ENCODE measurements at regions not wholly inside any gene's neighbourhood (a gene's known extent, or its start where the extent isn't known, plus 50 kb on each side); places are given as distances from the start of the nearest gene placed in this dataset.

GRCh38 chr10:11396311-11396955 lies 215.0 kb downstream of the USP6NL start:
- no peak for DNase-seq (ENCODE audit: low spot score)
- no peaks in the 10 kb centered on the region for H3K79me2 ChIP-seq
- H4K20me1 ChIP-seq (ENCODE audit: insufficient read depth, poor library complexity, severe bottlenecking): no peaks in the 10 kb centered on the region
- no peaks in the 10 kb centered on the region for H3K9me3 ChIP-seq (ENCODE audit: low read depth)
- TF ChIP-seq CTCF (IDR thresholded peaks at IDR 0.05; ENCODE audit: poor library complexity): no peak
- TF ChIP-seq EZH2phosphoT487 (IDR thresholded peaks at IDR 0.05; ENCODE audit: low read depth, severe bottlenecking, unreplicated experiment): no peak
- no peak for TF ChIP-seq EZH2 (IDR thresholded peaks at IDR 0.05; ENCODE audit: borderline replicate concordance)
- 91% methylated on average over 17 of the region's 17 CpGs for WGBS (ENCODE audit: low lambda C conversion rate, missing lambda C conversion rate)
- H3K27ac ChIP-seq: no peak overlapping the region
- no peaks in the 10 kb centered on the region for H3K4me1 ChIP-seq (ENCODE audit: insufficient read depth)
- H3K36me3 ChIP-seq (replicated peaks; ENCODE audit: insufficient read depth, low read depth): no peaks in the 10 kb centered on the region
- no peak overlapping the region for H3K4me3 ChIP-seq
- no peaks in the 10 kb centered on the region for H3K27me3 ChIP-seq
- H3K9me2 ChIP-seq (replicated peaks; ENCODE audit: insufficient read depth): no peaks in the 10 kb centered on the region
- no peak overlapping the region for H3K4me2 ChIP-seq
- no peak overlapping the region for H2AFZ ChIP-seq

- Histone ChIP-seq H3K4me3 (no peak overlapping the region), H3K36me3 (replicated peaks; ENCODE audit: insufficient read depth, low read depth) (no peaks in the 10 kb centered on the region), H3K9me2 (replicated peaks; ENCODE audit: insufficient read depth) (no peaks in the 10 kb centered on the region), H3K9me3 (ENCODE audit: low read depth) (no peaks in the 10 kb centered on the region), H3K27me3 (no peaks in the 10 kb centered on the region), H3K4me2 (no peak overlapping the region), H2AFZ (no peak overlapping the region), H4K20me1 (ENCODE audit: insufficient read depth, poor library complexity, severe bottlenecking) (no peaks in the 10 kb centered on the region), H3K4me1 (ENCODE audit: insufficient read depth) (no peaks in the 10 kb centered on the region), H3K27ac (no peak overlapping the region), H3K79me2 (no peaks in the 10 kb centered on the region)
- DNase-seq (ENCODE audit: low spot score): no peak
- WGBS (ENCODE audit: low lambda C conversion rate, missing lambda C conversion rate): 88% methylated on average over 15 of the region's 15 CpGs
- TF ChIP-seq CTCF (IDR thresholded peaks at IDR 0.05; ENCODE audit: poor library complexity): no peak
- no peak for TF ChIP-seq EZH2phosphoT487 (IDR thresholded peaks at IDR 0.05; ENCODE audit: low read depth, severe bottlenecking, unreplicated experiment)
- no peak for TF ChIP-seq EZH2 (IDR thresholded peaks at IDR 0.05; ENCODE audit: borderline replicate concordance)
Measured at GRCh38 chr10:11395581-11396310, 215.7 kb downstream of the USP6NL start.

DNA sequence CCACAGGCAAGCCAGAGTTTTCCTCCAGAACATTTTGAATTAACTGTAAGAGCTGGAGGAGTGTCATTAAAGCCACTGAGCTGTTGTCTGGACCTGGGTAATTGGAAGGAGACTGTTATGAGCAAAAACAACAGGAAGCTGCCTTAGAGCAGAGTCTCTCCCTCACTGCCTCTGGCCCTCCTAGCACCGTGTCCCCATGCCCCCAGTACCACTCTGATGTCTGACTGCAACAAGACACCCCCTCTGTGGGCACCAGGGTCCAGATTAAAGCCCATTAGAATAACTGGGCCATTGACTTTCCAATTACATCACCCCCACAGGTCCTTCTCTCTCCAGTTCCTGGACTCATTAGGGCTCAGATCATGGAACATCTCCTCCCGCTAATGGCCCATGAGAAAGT lies 216.3 kb downstream of the USP6NL start:
- TF ChIP-seq EZH2 (IDR thresholded peaks at IDR 0.05; ENCODE audit: borderline replicate concordance) (no peak), EZH2phosphoT487 (IDR thresholded peaks at IDR 0.05; ENCODE audit: low read depth, severe bottlenecking, unreplicated experiment) (no peak), CTCF (IDR thresholded peaks at IDR 0.05; ENCODE audit: poor library complexity) (no peak)
- Histone ChIP-seq H3K9me3 (ENCODE audit: low read depth) (no peaks in the 10 kb centered on the region), H3K9me2 (replicated peaks; ENCODE audit: insufficient read depth) (no peaks in the 10 kb centered on the region), H3K4me2 (no peak overlapping the region), H3K79me2 (no peaks in the 10 kb centered on the region), H2AFZ (no peak overlapping the region), H3K4me3 (no peak overlapping the region), H3K4me1 (ENCODE audit: insufficient read depth) (no peaks in the 10 kb centered on the region), H3K27ac (no peak overlapping the region), H3K27me3 (no peaks in the 10 kb centered on the region), H4K20me1 (ENCODE audit: insufficient read depth, poor library complexity, severe bottlenecking) (no peaks in the 10 kb centered on the region), H3K36me3 (replicated peaks; ENCODE audit: insufficient read depth, low read depth) (no peaks in the 10 kb centered on the region)
- WGBS (ENCODE audit: low lambda C conversion rate, missing lambda C conversion rate): 95% methylated on average over 2 of the region's 2 CpGs
- no peak for DNase-seq (ENCODE audit: low spot score)

Data from hepatocyte (in vitro differentiated cells).